Neural cell (in vitro differentiated cells): ENCODE measurements at regions not wholly inside any gene's neighbourhood (a gene's known extent, or its start where the extent isn't known, plus 50 kb on each side); places are given as distances from the start of the nearest gene placed in this dataset.
"Not testable (repeated sequence)": the region's sequence is repeated elsewhere in the genome, so short reads cannot be mapped to it uniquely, and the experiment has no call there.

Source experiments
- H2AFZ ChIP-seq: fragments of 200-600, 300-800 bp; sonication (generic), shearing (Covaris generic); 2 replicates; pipeline ENCODE4 v1.6.0; 2014; ENCODE audit warnings: low read depth, mild to moderate bottlenecking, antibody characterized with exemption, low read length, moderate library complexity
- H3F3A ChIP-seq: fragments of 200-600 bp; shearing (Covaris generic); 2 replicates; pipeline ENCODE4 v1.6.1; 2016; ENCODE audit warnings: mild to moderate bottlenecking, moderate library complexity, mixed read lengths, antibody characterized with exemption, low read length; ENCODE audit not compliant: insufficient read depth, poor library complexity, severe bottlenecking
- H3K27ac ChIP-seq: fragments of 200-600, 300-800 bp; sonication (generic), shearing (Covaris generic); 2 replicates; pipeline ENCODE4 v1.5.1; 2014; ENCODE audit warnings: mild to moderate bottlenecking, low read length, moderate library complexity
- H3K27me3 ChIP-seq: fragments of 300-800, 200-600 bp; sonication (generic), shearing (Covaris generic); 2 replicates; pipeline ENCODE4 v1.6.0; 2014; ENCODE audit warnings: mild to moderate bottlenecking, low read depth, low read length, moderate library complexity; ENCODE audit not compliant: insufficient read depth
- H3K36me3 ChIP-seq: fragments of 300-800, 200-600 bp; sonication (generic), shearing (Covaris generic); 2 replicates; pipeline ENCODE4 v1.5.1; 2014; ENCODE audit warnings: mild to moderate bottlenecking, antibody characterized with exemption, low read length, moderate library complexity; ENCODE audit not compliant: insufficient read depth
- H3K4me2 ChIP-seq: fragments of 300-800, 200-600 bp; sonication (generic), shearing (Covaris generic); 2 replicates; pipeline ENCODE4 v1.6.0; 2014; ENCODE audit warnings: mild to moderate bottlenecking, low read length
- H3K4me3 ChIP-seq: fragments of 300-800, 200-600 bp; sonication (generic), shearing (Covaris generic); 2 replicates; pipeline ENCODE4 v1.5.1; 2014; ENCODE audit warnings: mild to moderate bottlenecking, low read length, moderate library complexity
- H3K79me2 ChIP-seq: fragments of 200-600 bp; shearing (Covaris generic); replicated peaks from 2 replicates; pipeline ENCODE4 v1.6.0; 2014; ENCODE audit warnings: mild to moderate bottlenecking, low read length, moderate library complexity; ENCODE audit not compliant: insufficient read depth
- H3K9ac ChIP-seq: fragments of 300-800, 200-600 bp; sonication (generic), shearing (Covaris generic); 2 replicates; pipeline ENCODE4 v1.6.1; 2016; ENCODE audit warnings: mild to moderate bottlenecking, low read length, mixed read lengths
- H3K9me2 ChIP-seq: fragments of 200-600 bp; shearing (Covaris generic); 2 replicates; pipeline ENCODE4 v1.6.1; 2016; ENCODE audit warnings: mild to moderate bottlenecking, low read length, mixed read lengths; ENCODE audit not compliant: insufficient read depth
- H3K9me3 ChIP-seq: fragments of 200-600, 300-800 bp; sonication (generic), shearing (Covaris generic); 2 replicates; pipeline ENCODE4 v1.6.1; 2016; ENCODE audit warnings: mild to moderate bottlenecking, mixed run types, low read length, moderate library complexity, mixed read lengths
- H4K20me1 ChIP-seq: fragments of 200-600 bp; shearing (Covaris generic); 2 replicates; pipeline ENCODE4 v1.6.1; 2016; ENCODE audit warnings: mild to moderate bottlenecking, mixed run types; ENCODE audit not compliant: insufficient read depth
- EP300 ChIP-seq: fragments of 450-650 bp; conservative IDR thresholded peaks from 2 replicates; pipeline ENCODE4 v1.6.1; 2014; ENCODE audit warnings: antibody characterized with exemption, mild to moderate bottlenecking, moderate library complexity; ENCODE audit not compliant: poor library complexity, severe bottlenecking
- EZH2 ChIP-seq: fragments of 200-600, 300-800 bp; shearing (Covaris generic), sonication (generic); IDR thresholded peaks from 2 replicates; pipeline ENCODE4 v1.6.1; 2014; ENCODE audit warnings: antibody characterized with exemption, low read length, borderline replicate concordance, mild to moderate bottlenecking; ENCODE audit not compliant: insufficient read depth, poor library complexity, severe bottlenecking
- MXI1 ChIP-seq: fragments of 450-650 bp; conservative IDR thresholded peaks from 2 replicates; pipeline ENCODE4 v1.6.1; 2014; ENCODE audit warnings: antibody characterized with exemption, mild to moderate bottlenecking; ENCODE audit not compliant: poor library complexity, severe bottlenecking
- POLR2AphosphoS5 ChIP-seq: IDR thresholded peaks from 2 replicates; pipeline ENCODE4 v1.6.1; 2012
- RAD21 ChIP-seq: fragments of 450-650 bp; conservative IDR thresholded peaks from 2 replicates; pipeline ENCODE4 v1.6.1; 2014; ENCODE audit warnings: antibody characterized with exemption, mild to moderate bottlenecking, moderate library complexity
- SMC3 ChIP-seq: fragments of 450-650 bp; conservative IDR thresholded peaks from 2 replicates; pipeline ENCODE4 v1.6.1; 2014; ENCODE audit warnings: antibody characterized with exemption, mild to moderate bottlenecking, moderate library complexity; ENCODE audit not compliant: poor library complexity
- TAF1 ChIP-seq: IDR thresholded peaks from 2 replicates; pipeline ENCODE4 v1.6.1; 2012; ENCODE audit warnings: low read depth
- TF ChIP-seq, protein P1 (sequence below): fragments of 450-650 bp; IDR thresholded peaks from 2 replicates; pipeline ENCODE4 v1.5.1; 2014; ENCODE audit warnings: antibody characterized with exemption, mild to moderate bottlenecking, moderate library complexity; ENCODE audit not compliant: poor library complexity, severe bottlenecking
- TF ChIP-seq, protein P2 (sequence below): IDR thresholded peaks from 2 replicates; pipeline ENCODE4 v1.6.1; 2012; ENCODE audit warnings: borderline replicate concordance

DNA sequence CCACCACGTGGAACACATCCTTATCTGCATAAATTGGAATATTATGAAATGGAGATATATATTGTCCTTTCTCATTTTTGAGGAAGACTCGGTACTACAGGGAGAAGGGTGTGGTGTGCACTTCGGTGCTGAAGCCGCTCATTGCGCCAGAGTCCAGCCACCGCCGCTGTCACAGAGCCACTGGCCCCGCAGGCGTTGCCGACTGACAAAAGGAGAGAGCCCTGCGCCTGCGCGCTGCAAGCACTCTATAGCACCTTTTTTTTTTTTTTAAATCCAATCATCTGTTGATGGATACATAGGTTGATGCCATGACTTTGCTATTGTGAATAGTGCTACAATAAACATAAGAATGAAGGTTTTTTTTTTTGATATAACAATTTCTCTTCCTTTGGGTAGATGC lies 130.0 kb upstream of the TBC1D5 start:
- Histone ChIP-seq H3K9me3 (no peaks in the 10 kb centered on the region), H4K20me1 (no peaks in the 10 kb centered on the region), H3K27me3 (no peaks in the 10 kb centered on the region), H3K4me2 (no peak overlapping the region), H3K9ac (no peak overlapping the region), H3K27ac (no peak overlapping the region), H3F3A (no peaks in the 10 kb centered on the region), H3K4me3 (no peak overlapping the region), H3K36me3 (no peaks in the 10 kb centered on the region), H3K79me2 (no peaks in the 10 kb centered on the region), H3K9me2 (no peaks in the 10 kb centered on the region), H2AFZ (no peak overlapping the region)
- TF ChIP-seq POLR2AphosphoS5 (no peak), RAD21 (no peak), EP300 (no peak), EZH2 (no peak), SMC3 (no peak), TAF1 (no peak), MXI1 (no peak)
- TF ChIP-seq, protein P1, sequence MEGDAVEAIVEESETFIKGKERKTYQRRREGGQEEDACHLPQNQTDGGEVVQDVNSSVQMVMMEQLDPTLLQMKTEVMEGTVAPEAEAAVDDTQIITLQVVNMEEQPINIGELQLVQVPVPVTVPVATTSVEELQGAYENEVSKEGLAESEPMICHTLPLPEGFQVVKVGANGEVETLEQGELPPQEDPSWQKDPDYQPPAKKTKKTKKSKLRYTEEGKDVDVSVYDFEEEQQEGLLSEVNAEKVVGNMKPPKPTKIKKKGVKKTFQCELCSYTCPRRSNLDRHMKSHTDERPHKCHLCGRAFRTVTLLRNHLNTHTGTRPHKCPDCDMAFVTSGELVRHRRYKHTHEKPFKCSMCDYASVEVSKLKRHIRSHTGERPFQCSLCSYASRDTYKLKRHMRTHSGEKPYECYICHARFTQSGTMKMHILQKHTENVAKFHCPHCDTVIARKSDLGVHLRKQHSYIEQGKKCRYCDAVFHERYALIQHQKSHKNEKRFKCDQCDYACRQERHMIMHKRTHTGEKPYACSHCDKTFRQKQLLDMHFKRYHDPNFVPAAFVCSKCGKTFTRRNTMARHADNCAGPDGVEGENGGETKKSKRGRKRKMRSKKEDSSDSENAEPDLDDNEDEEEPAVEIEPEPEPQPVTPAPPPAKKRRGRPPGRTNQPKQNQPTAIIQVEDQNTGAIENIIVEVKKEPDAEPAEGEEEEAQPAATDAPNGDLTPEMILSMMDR, result no peak
- TF ChIP-seq, protein P2, sequence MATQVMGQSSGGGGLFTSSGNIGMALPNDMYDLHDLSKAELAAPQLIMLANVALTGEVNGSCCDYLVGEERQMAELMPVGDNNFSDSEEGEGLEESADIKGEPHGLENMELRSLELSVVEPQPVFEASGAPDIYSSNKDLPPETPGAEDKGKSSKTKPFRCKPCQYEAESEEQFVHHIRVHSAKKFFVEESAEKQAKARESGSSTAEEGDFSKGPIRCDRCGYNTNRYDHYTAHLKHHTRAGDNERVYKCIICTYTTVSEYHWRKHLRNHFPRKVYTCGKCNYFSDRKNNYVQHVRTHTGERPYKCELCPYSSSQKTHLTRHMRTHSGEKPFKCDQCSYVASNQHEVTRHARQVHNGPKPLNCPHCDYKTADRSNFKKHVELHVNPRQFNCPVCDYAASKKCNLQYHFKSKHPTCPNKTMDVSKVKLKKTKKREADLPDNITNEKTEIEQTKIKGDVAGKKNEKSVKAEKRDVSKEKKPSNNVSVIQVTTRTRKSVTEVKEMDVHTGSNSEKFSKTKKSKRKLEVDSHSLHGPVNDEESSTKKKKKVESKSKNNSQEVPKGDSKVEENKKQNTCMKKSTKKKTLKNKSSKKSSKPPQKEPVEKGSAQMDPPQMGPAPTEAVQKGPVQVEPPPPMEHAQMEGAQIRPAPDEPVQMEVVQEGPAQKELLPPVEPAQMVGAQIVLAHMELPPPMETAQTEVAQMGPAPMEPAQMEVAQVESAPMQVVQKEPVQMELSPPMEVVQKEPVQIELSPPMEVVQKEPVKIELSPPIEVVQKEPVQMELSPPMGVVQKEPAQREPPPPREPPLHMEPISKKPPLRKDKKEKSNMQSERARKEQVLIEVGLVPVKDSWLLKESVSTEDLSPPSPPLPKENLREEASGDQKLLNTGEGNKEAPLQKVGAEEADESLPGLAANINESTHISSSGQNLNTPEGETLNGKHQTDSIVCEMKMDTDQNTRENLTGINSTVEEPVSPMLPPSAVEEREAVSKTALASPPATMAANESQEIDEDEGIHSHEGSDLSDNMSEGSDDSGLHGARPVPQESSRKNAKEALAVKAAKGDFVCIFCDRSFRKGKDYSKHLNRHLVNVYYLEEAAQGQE, result no peak

DNA sequence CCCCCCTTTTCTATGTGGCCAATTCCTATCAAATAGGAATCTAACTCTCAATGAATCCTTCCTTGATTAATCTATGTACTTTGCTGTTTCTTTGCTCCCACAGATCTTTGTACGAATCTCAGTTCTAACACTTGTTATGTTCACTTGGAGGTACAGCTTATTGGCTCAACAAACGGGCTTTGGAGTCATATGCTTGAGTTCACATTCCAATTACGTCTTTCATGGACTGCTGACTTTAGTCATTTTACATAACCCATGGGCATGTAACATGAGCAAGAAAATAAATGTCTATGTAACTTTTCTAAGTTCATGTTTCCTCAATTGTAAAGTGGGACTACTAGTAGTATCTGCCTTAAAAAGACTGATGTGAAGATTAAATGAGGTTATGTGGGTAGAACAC lies 123.2 kb upstream of the TBC1D5 start:
- H3K27ac ChIP-seq, result no peak overlapping the region
- H3K9me2 ChIP-seq, result no peaks in the 10 kb centered on the region
- H3K27me3 ChIP-seq, result no peaks in the 10 kb centered on the region
- no peaks in the 10 kb centered on the region for H3K36me3 ChIP-seq
- H3F3A ChIP-seq, result no peaks in the 10 kb centered on the region
- H3K79me2 ChIP-seq, result no peaks in the 10 kb centered on the region
- H2AFZ ChIP-seq, result no peak overlapping the region
- H3K4me2 ChIP-seq, result no peak overlapping the region
- no peaks in the 10 kb centered on the region for H3K9me3 ChIP-seq
- TF ChIP-seq EP300 (no peak), RAD21 (no peak), TAF1 (no peak), SMC3 (no peak), POLR2AphosphoS5 (no peak)
- no peak overlapping the region for H3K4me3 ChIP-seq
- no peak overlapping the region for H3K9ac ChIP-seq
- H4K20me1 ChIP-seq, result no peaks in the 10 kb centered on the region

DNA sequence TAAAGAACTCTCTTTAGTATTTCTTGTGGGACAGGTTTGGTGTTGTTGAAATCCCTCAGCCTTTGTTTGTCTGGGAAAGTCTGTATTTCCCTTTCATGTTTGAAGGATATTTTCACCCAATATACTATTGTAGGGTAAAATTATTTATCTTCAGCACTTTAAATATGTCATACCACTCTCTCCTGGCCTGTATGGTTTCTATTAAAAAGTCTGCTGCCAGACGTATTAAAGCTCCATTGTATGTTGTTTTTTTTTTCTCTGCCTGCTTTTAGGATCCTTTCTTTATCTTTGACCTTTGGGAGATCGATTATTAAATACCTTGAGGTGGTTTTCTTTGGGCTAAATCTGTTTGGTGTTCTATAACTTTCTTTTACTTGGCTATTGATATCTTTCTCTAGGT lies 119.0 kb upstream of the TBC1D5 start:
- no peaks in the 10 kb centered on the region for H3F3A ChIP-seq
- H3K27ac ChIP-seq, result no peak overlapping the region
- no peaks in the 10 kb centered on the region for H3K9me2 ChIP-seq
- H2AFZ ChIP-seq, result no peak overlapping the region
- no peaks in the 10 kb centered on the region for H4K20me1 ChIP-seq
- H3K4me3 ChIP-seq, result no peak overlapping the region
- no peak overlapping the region for H3K9ac ChIP-seq
- no peaks in the 10 kb centered on the region for H3K79me2 ChIP-seq
- TF ChIP-seq EZH2, result no peak
- TF ChIP-seq RAD21, result no peak
- TF ChIP-seq SMC3, result no peak
- TF ChIP-seq MXI1, result no peak
- no peak for TF ChIP-seq POLR2AphosphoS5
- TF ChIP-seq, protein P2, result no peak
- TF ChIP-seq TAF1, result no peak
- no peaks in the 10 kb centered on the region for H3K27me3 ChIP-seq
- H3K9me3 ChIP-seq, result no peaks in the 10 kb centered on the region
- H3K4me2 ChIP-seq, result no peak overlapping the region
- H3K36me3 ChIP-seq, result no peaks in the 10 kb centered on the region

DNA sequence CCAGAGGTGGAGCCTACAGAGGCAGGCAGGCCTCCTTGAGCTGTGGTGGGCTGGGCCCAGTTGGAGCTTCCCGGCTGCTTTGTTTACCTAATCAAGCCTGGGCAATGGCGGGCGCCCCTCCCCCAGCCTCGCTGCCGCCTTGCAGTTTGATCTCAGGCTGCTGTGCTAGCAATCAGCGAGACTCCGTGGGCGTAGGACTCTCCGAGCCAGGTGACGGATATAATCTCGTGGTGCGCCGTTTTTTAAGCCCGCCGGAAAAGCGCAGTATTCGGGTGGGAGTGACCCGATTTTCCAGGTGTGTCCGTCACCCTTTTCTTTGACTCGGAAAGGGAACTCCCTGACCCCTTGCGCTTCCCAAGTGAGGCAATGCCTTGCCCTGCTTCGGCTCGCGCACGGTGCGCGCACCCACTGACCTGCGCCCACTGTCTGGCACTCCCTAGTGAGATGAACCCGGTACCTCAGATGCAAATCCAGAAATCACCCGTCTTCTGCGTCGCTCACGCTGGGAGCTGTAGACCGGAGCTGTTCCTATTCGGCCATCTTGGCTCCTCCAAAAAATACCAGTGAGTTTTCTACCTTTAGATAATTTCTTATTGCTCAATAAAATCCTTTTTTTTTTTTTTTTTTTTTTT lies 118.5 kb upstream of the TBC1D5 start:
- H3K27ac ChIP-seq, result not testable (repeated sequence)

More for the DNA sequence above, 118.5 kb upstream of the TBC1D5 start:
- H3K4me3 ChIP-seq, H3F3A ChIP-seq, H3K9me3 ChIP-seq, H3K79me2 ChIP-seq, H3K36me3 ChIP-seq, H2AFZ ChIP-seq, H3K4me2 ChIP-seq, H3K9ac ChIP-seq, H3K27me3 ChIP-seq, H3K9me2 ChIP-seq, H4K20me1 ChIP-seq: not testable (repeated sequence)
